ENCODE measurements at regions not wholly inside any gene's neighbourhood (a gene's known extent, or its start where the extent isn't known, plus 50 kb on each side); places are given as distances from the start of the nearest gene placed in this dataset.
"Not testable (repeated sequence)": the region's sequence is repeated elsewhere in the genome, so short reads cannot be mapped to it uniquely, and the experiment has no call there.

GRCh38 chr16:47847220-47847970 is 308.4 kb downstream of the ABCC12 start:
- DNase-seq (ENCODE audit: low read depth in 1 of 2, low spot score in 1 of 2): peak in 1 of 2 experiments; percentile 69
- TF ChIP-seq JUND (IDR thresholded peaks at IDR 0.05; ENCODE audit: low read depth): no peak
- in situ Hi-C loops (cut with HindIII; ENCODE audit: low pct_unique_long_range_greater_than_20kb, low sequenced_read_pairs): no loop called here

- no peak for TF ChIP-seq JUND (IDR thresholded peaks at IDR 0.05; ENCODE audit: low read depth)
- in situ Hi-C loops (cut with HindIII; ENCODE audit: low pct_unique_long_range_greater_than_20kb, low sequenced_read_pairs): no loop called here
These were observed 321.2 kb downstream of the ABCC12 start for GRCh38 chr16:47834485-47835024.

DNA sequence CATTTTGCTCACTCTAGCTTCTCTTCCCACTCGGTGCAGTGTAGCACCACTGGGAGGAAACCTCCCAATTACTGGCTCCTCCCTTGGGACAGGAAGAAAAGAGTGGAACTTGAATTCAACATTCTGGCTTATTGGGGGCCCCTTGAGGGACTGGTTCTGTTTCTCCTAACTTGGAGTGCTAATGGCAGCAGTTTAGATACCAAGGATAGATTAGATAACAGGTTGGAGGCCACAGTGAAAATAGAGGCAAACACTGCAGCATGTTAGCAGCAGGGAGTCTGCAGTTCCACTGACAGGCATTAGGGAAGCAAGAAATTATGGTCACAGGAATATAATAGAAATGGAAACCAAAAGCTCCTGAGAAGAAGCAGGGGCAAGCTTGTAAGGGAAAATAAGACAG is 322.0 kb downstream of the ABCC12 start:
- no peak for TF ChIP-seq JUND (IDR thresholded peaks at IDR 0.05; ENCODE audit: low read depth)
- in situ Hi-C loops (cut with HindIII; ENCODE audit: low pct_unique_long_range_greater_than_20kb, low sequenced_read_pairs): no loop called here
- DNase-seq (ENCODE audit: low read depth in 1 of 2, low spot score in 1 of 2): no peak

More at GRCh38 chr16:47834485-47835024, 321.2 kb downstream of the ABCC12 start:
- no peak for DNase-seq (ENCODE audit: low read depth in 1 of 2, low spot score in 1 of 2)

GRCh38 chr16:47829850-47830600 is 325.8 kb downstream of the ABCC12 start:
- no peak for DNase-seq (ENCODE audit: low read depth in 1 of 2, low spot score in 1 of 2)
- TF ChIP-seq JUND (IDR thresholded peaks at IDR 0.05; ENCODE audit: low read depth): no peak
- in situ Hi-C loops (cut with HindIII; ENCODE audit: low pct_unique_long_range_greater_than_20kb, low sequenced_read_pairs): no loop called here

DNA sequence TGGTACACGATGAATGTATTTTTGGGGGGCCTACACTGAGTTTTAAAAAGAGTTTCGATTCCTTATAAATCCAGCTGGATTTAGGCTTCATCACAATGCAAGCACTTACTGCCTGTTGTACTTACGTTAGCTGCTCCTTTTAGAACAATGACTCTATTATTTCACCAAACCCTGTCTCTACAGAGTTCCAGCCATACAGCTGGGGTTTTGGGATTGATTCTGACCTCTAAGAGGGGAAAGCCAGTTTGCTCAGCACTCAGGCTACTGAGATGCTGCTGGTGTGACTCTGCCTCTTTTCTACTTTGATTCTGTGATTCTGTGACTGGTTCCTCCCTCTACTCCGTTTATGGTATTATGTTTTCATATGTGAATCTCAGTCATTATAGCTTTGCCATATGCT is 329.7 kb downstream of the ABCC12 start:
- no peak for DNase-seq (ENCODE audit: low read depth in 1 of 2, low spot score in 1 of 2)
- in situ Hi-C loops (cut with HindIII; ENCODE audit: low pct_unique_long_range_greater_than_20kb, low sequenced_read_pairs): no loop called here

GRCh38 chr16:47817048-47817447 is 338.7 kb downstream of the ABCC12 start:
- no peak for TF ChIP-seq JUND (IDR thresholded peaks at IDR 0.05; ENCODE audit: low read depth)
- no peak for DNase-seq (ENCODE audit: low read depth in 1 of 2, low spot score in 1 of 2)
- in situ Hi-C loops (cut with HindIII; ENCODE audit: low pct_unique_long_range_greater_than_20kb, low sequenced_read_pairs): no loop called here

More for the DNA sequence above, 329.7 kb downstream of the ABCC12 start:
- TF ChIP-seq JUND (IDR thresholded peaks at IDR 0.05; ENCODE audit: low read depth): no peak

DNA sequence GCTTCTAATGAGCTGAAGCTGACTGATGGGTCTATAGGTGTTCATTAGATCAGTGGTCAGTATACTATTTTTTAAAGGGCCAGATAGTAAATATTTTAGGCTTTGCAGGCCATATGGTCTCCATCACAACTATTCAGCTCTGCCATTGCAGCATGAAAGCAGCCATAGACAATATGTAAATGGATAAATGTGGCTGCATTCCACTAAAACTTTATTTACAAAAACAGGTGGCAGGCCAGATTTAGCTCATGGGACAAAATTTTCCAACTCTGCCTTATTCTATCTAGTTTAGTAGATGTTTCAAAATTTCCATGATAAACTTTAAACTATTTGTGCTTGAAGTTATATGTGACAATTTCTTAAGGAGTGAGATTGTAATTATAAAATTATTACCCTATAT is 339.3 kb downstream of the ABCC12 start:
- no peak for TF ChIP-seq JUND (IDR thresholded peaks at IDR 0.05; ENCODE audit: low read depth)
- in situ Hi-C loops (cut with HindIII; ENCODE audit: low pct_unique_long_range_greater_than_20kb, low sequenced_read_pairs): no loop called here
- no peak for DNase-seq (ENCODE audit: low read depth in 1 of 2, low spot score in 1 of 2)

- TF ChIP-seq JUND (IDR thresholded peaks at IDR 0.05; ENCODE audit: low read depth): no peak
- in situ Hi-C loops (cut with HindIII; ENCODE audit: low pct_unique_long_range_greater_than_20kb, low sequenced_read_pairs): no loop called here
- no peak for DNase-seq (ENCODE audit: low read depth in 1 of 2, low spot score in 1 of 2)
These were observed 340.1 kb downstream of the ABCC12 start for GRCh38 chr16:47815655-47816054.

DNA sequence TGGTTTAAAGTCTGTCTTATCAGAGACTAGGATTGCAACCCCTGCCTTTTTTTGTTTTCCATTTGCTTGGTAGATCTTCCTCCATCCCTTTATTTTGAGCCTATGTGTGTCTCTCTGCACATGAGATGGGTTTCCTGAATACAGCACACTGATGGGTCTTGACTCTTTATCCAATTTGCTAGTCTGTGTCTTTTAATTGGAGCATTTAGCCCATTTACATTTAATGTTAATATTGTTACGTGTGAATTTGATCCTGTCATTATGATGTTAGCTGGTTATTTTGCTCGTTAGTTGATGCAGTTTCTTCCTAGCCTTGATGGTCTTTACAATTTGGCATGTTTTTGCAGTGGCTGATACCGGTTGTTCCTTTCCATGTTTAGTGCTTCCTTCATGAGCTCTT is 344.0 kb downstream of the ABCC12 start:
- in situ Hi-C loops (cut with HindIII; ENCODE audit: low pct_unique_long_range_greater_than_20kb, low sequenced_read_pairs): not testable (repeated sequence)

GRCh38 chr16:47806309-47806847 is 345.2 kb downstream of the PHKB start:
- DNase-seq (ENCODE audit: low read depth in 1 of 2, low spot score in 1 of 2): no peak
- no peak for TF ChIP-seq JUND (IDR thresholded peaks at IDR 0.05; ENCODE audit: low read depth)
- in situ Hi-C loops (cut with HindIII; ENCODE audit: low pct_unique_long_range_greater_than_20kb, low sequenced_read_pairs): no loop called here

More for the DNA sequence above, 344.0 kb downstream of the ABCC12 start:
- DNase-seq (ENCODE audit: low read depth in 1 of 2, low spot score in 1 of 2): not testable (repeated sequence)

GRCh38 chr16:47787696-47788095 is 326.6 kb downstream of the PHKB start:
- DNase-seq (ENCODE audit: low read depth in 1 of 2, low spot score in 1 of 2): peak in 1 of 2 experiments; percentile 38
- no peak for TF ChIP-seq JUND (IDR thresholded peaks at IDR 0.05; ENCODE audit: low read depth)
- in situ Hi-C loops (cut with HindIII; ENCODE audit: low pct_unique_long_range_greater_than_20kb, low sequenced_read_pairs): no loop called here

DNA sequence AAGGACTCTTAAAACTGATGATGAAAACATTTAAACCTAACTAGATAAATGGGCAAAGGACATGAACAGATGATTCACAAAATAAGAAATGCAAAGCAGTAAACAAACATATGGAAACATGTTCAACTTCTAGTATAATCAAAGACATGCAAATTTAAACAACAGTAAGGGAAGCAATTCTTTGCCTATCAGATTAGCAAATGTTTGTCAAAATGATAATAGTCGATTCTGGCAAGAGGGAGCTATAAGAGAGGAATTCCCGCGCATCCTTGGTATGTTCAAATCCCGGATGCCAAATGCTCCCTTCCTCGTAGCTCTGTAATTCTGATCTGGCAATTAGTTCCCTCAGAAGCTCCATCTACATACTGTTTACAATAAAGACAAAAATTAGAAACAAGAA is 320.5 kb downstream of the PHKB start:
- in situ Hi-C loops (cut with HindIII; ENCODE audit: low pct_unique_long_range_greater_than_20kb, low sequenced_read_pairs): no loop called here
- TF ChIP-seq JUND (IDR thresholded peaks at IDR 0.05; ENCODE audit: low read depth): no peak
- no peak for DNase-seq (ENCODE audit: low read depth in 1 of 2, low spot score in 1 of 2)

Data from T47D (cell line).